Erythroblast (primary cell): ENCODE measurements at regions not wholly inside any gene's neighbourhood (a gene's known extent, or its start where the extent isn't known, plus 50 kb on each side); places are given as distances from the start of the nearest gene placed in this dataset.

ENCODE experiments used
- GATA1 ChIP-seq: IDR thresholded peaks from 2 replicates; pipeline ENCODE4 v1.6.1; 2011; ENCODE audit warnings: low read depth, mild to moderate bottlenecking, control low read depth, low read length, moderate library complexity
- POLR2A ChIP-seq: IDR thresholded peaks from 2 replicates; pipeline ENCODE4 v1.6.1; 2011; ENCODE audit warnings: mild to moderate bottlenecking, low read length

GRCh38 chr13:69292789-69293425 lies 814.7 kb upstream of the ATXN8OS start:
- TF ChIP-seq POLR2A (no peak), GATA1 (no peak)
